Right lobe of liver (tissue), 6 donors: ENCODE measurements at regions not wholly inside any gene's neighbourhood (a gene's known extent, or its start where the extent isn't known, plus 50 kb on each side); places are given as distances from the start of the nearest gene placed in this dataset.
"Not testable (repeated sequence)": the region's sequence is repeated elsewhere in the genome, so short reads cannot be mapped to it uniquely, and the experiment has no call there.

Source experiments
- ATAC-seq, 4 donors: fragments of 200-7000 bp; cut with Tn5 transposase; one replicate each; pipeline ENCODE4 v1.9.1; 2020; ENCODE audit warnings: mild to moderate bottlenecking in 4 of 4, moderate library complexity in 4 of 4
- DNase-seq, 3 donors: peaks; one replicate each; pipeline ENCODE4 v3.0.0-alpha.2; 2020
- H3K27ac ChIP-seq, 3 donors: fragments of 200-600 bp; one replicate each; pipeline ENCODE4 v1.8.0; 2022
- H3K27me3 ChIP-seq, 2 donors: fragments of 200-600 bp; one replicate each; pipeline ENCODE4 v1.8.0; 2022
- H3K36me3 ChIP-seq, 4 donors: fragments of 200-600 bp; sonication (generic) in 1 of 4; one replicate each; pipeline versions ENCODE4 v1.5.1 to v1.8.0; 2017 to 2022; ENCODE audit warnings: control low read depth in 1 of 4
- H3K4me1 ChIP-seq, 4 donors: fragments of 200-600 bp; sonication (generic) in 1 of 4; one replicate each; pipeline versions ENCODE4 v1.5.1 to v1.8.0; 2017 to 2022; ENCODE audit warnings: control low read depth in 1 of 4
- H3K4me3 ChIP-seq, 3 donors: fragments of 200-600 bp; one replicate each; pipeline ENCODE4 v1.8.0; 2022
- H3K9me3 ChIP-seq, 4 donors: fragments of 200-600 bp; sonication (generic) in 1 of 4; one replicate each; pipeline versions ENCODE4 v1.5.1 to v1.8.0; 2017 to 2022; ENCODE audit warnings: control low read depth in 1 of 4
- POLR2A ChIP-seq: fragments of 450-650 bp; IDR thresholded peaks from one replicate; pipeline ENCODE4 v1.6.1; 2017; ENCODE audit warnings: antibody characterized with exemption, mild to moderate bottlenecking
- WGBS: methylation state at CpG from one replicate; pipeline ENCODE4 v1.1.6; 2018; ENCODE audit warnings: low coverage, low lambda C conversion rate; ENCODE audit not compliant: insufficient coverage; ENCODE audit errors: missing lambda C conversion rate; 5-methylcytosine and 5-hydroxymethylcytosine counted together
- intact Hi-C, 2 donors: fragments of 100-400 bp; cut with DNase I; formaldehyde crosslinking; loops; one replicate each; pipeline versions ENCODE4 v1.11.2 to v1.14.1; 2022
- TF ChIP-seq, protein P1 (sequence below), 4 donors: fragments of 200-600 bp in 3 of 4; fragments of 450-650 bp in 1 of 4; IDR thresholded peaks; one replicate each; pipeline versions ENCODE4 v1.5.1 to v1.8.0; 2016 to 2022; ENCODE audit warnings: antibody characterized with exemption in 4 of 4, mild to moderate bottlenecking in 2 of 4
- donor health status: DM: no; HTN: yes; CAD: no.
- donor health status: DM: no; HTN: no; CAD: no.
- donor health status: DM: no; HTN: no; CAD: no.
- donor health status: DM: no; HTN: yes; CAD: no.
- donor health status: DM: no; HTN: yes; CAD: no.

- TF ChIP-seq, protein P1, sequence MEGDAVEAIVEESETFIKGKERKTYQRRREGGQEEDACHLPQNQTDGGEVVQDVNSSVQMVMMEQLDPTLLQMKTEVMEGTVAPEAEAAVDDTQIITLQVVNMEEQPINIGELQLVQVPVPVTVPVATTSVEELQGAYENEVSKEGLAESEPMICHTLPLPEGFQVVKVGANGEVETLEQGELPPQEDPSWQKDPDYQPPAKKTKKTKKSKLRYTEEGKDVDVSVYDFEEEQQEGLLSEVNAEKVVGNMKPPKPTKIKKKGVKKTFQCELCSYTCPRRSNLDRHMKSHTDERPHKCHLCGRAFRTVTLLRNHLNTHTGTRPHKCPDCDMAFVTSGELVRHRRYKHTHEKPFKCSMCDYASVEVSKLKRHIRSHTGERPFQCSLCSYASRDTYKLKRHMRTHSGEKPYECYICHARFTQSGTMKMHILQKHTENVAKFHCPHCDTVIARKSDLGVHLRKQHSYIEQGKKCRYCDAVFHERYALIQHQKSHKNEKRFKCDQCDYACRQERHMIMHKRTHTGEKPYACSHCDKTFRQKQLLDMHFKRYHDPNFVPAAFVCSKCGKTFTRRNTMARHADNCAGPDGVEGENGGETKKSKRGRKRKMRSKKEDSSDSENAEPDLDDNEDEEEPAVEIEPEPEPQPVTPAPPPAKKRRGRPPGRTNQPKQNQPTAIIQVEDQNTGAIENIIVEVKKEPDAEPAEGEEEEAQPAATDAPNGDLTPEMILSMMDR (IDR thresholded peaks at IDR 0.05) = no peak
- no peak for TF ChIP-seq POLR2A
- DNase-seq (no peak), ATAC-seq (no peak)
- Histone ChIP-seq H3K4me1 (no peaks in the 10 kb centered on the region), H3K27me3 (no peaks in the 10 kb centered on the region), H3K9me3 (no peaks in the 10 kb centered on the region), H3K36me3 (no peaks in the 10 kb centered on the region), H3K4me3 (no peak overlapping the region), H3K27ac (no peak overlapping the region)
- intact Hi-C loops = no loop called here
Observed at GRCh38 chr6:115055579-115055978, 712.8 kb upstream of the HS3ST5 start.

GRCh38 chr6:115054242-115054641, 711.4 kb upstream of the HS3ST5 start:
- 18% methylated on average over 3 of the region's 3 CpGs for WGBS
- H3K27me3 ChIP-seq, ATAC-seq, H3K9me3 ChIP-seq, H3K36me3 ChIP-seq, H3K4me1 ChIP-seq, DNase-seq, H3K27ac ChIP-seq, intact Hi-C loops, H3K4me3 ChIP-seq: not testable (repeated sequence)

DNA sequence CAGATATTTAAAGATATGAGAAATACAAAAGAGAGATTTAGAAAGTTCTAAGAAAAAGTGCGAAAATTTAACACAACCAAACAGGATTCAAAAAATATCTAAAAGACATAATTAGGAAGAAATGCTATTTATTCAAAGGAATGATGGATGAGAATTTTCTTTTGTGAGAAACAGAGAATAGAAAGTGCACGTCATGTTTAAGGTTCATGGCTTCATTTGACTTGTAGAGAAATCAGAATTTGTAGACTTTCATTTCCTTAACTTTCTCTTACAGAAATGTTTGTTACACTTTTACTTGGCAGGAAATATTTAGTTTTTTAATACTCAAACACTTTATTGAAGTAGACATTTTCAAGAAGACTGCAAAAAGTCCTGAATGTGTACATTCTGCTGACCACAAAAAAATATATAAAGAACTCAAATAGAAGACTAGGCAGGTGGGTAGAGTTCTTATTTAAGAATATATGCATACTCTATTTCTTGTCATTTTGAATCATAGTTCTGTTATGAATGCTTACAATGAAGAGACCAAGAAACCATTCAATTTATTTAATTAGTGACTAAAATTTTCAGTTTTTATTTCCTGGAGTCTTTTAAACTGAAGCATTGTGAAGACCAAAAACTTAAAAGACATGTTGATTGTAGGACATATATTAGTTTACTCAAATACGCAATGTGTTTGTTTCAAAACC, 710.5 kb upstream of the HS3ST5 start:
- ATAC-seq (no peak), DNase-seq (no peak)
- Histone ChIP-seq H3K27ac (no peak overlapping the region), H3K36me3 (no peaks in the 10 kb centered on the region), H3K4me1 (no peaks in the 10 kb centered on the region), H3K9me3 (no peaks in the 10 kb centered on the region), H3K27me3 (no peaks in the 10 kb centered on the region), H3K4me3 (no peak overlapping the region)
- 68% methylated on average over 3 of the region's 3 CpGs for WGBS
- intact Hi-C loops = no loop called here
- TF ChIP-seq POLR2A = no peak
- TF ChIP-seq, protein P1 (IDR thresholded peaks at IDR 0.05) = no peak

GRCh38 chr6:115016593-115016992, 673.8 kb upstream of the HS3ST5 start:
- H3K4me1 ChIP-seq = no peaks in the 10 kb centered on the region
- H3K27ac ChIP-seq = no peak overlapping the region
- no peaks in the 10 kb centered on the region for H3K36me3 ChIP-seq
- intact Hi-C loops = no loop called here
- H3K4me3 ChIP-seq = no peak overlapping the region
- H3K9me3 ChIP-seq = no peaks in the 10 kb centered on the region
- TF ChIP-seq, protein P1 (IDR thresholded peaks at IDR 0.05) = no peak
- TF ChIP-seq POLR2A = no peak
- WGBS = 41% methylated on average over 2 of the region's 2 CpGs
- no peak for ATAC-seq
- H3K27me3 ChIP-seq = no peaks in the 10 kb centered on the region
- DNase-seq = no peak

DNA sequence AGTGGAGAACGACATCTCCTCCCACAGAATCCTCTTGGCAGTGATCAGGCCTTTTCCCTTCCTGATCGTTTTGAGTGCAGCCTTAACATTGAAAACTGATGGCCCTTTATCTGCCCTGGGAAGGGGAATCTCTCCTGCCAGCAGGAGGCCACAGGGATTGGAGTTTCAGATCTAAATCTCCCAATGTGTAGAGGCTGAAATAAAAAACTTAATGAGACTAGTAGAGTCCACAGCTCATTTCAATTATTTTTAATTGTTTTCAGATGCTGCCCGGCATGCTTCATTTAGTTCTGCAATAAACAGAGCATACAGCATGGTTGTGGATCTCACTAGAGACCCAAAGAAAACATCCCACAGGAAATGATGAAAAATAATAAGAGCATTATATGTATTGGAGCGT, 662.2 kb upstream of the HS3ST5 start:
- Histone ChIP-seq H3K4me1 (no peaks in the 10 kb centered on the region), H3K27me3 (no peaks in the 10 kb centered on the region), H3K9me3 (no peaks in the 10 kb centered on the region), H3K27ac (no peak overlapping the region), H3K4me3 (no peak overlapping the region), H3K36me3 (peaks cover 0 to 2% (median 0%) of the 10 kb centered on the region in 4 donors)
- ATAC-seq (no peak), DNase-seq (no peak)
- intact Hi-C loops = no loop called here
- 42% methylated on average over 4 of the region's 4 CpGs for WGBS
- TF ChIP-seq, protein P1 (IDR thresholded peaks at IDR 0.05) = no peak
- TF ChIP-seq POLR2A = no peak
